GM13977 (cell line): ENCODE measurements at regions not wholly inside any gene's neighbourhood (a gene's known extent, or its start where the extent isn't known, plus 50 kb on each side); places are given as distances from the start of the nearest gene placed in this dataset.
"Not testable (repeated sequence)": the region's sequence is repeated elsewhere in the genome, so short reads cannot be mapped to it uniquely, and the experiment has no call there.

Experiments
- DNase-seq: peaks from one replicate; pipeline ENCODE4 v3.0.0; 2012; ENCODE audit warnings: low spot score
- CTCF ChIP-seq: IDR thresholded peaks from 2 replicates; pipeline ENCODE4 v1.5.1; 2012; ENCODE audit warnings: mild to moderate bottlenecking, control low read depth; ENCODE audit not compliant: insufficient read depth; ENCODE audit errors: extremely low read depth, missing control alignments
- in situ Hi-C: fragments of 300-500 bp; cut with MboI; formaldehyde crosslinking; loops from one replicate; pipeline ENCODE4 v1.12.0; 2022; ENCODE audit warnings: low sequenced_read_pairs, low pct_unique_long_range_greater_than_20kb, mixed read lengths, inconsistent platforms; ENCODE audit not compliant: unreplicated experiment

- TF ChIP-seq CTCF = no peak
- DNase-seq = no peak
- in situ Hi-C loops = no loop called here
Measured at GRCh38 chr11:98734686-98735085, 286.1 kb upstream of the CNTN5 start.

- in situ Hi-C loops = no loop called here
- TF ChIP-seq CTCF = no peak
Measured at GRCh38 chr11:98736833-98737232, 283.9 kb upstream of the CNTN5 start.

GRCh38 chr11:98740321-98740720 is 280.4 kb upstream of the CNTN5 start:
- in situ Hi-C loops = no loop called here
- no peak for TF ChIP-seq CTCF
- no peak for DNase-seq

More at GRCh38 chr11:98736833-98737232, 283.9 kb upstream of the CNTN5 start:
- DNase-seq = no peak

GRCh38 chr11:98763446-98763845 is 257.3 kb upstream of the CNTN5 start:
- in situ Hi-C loops = not testable (repeated sequence)

GRCh38 chr11:98766903-98767302 is 253.8 kb upstream of the CNTN5 start:
- no peak for TF ChIP-seq CTCF
- in situ Hi-C loops = no loop called here
- DNase-seq = no peak

More at GRCh38 chr11:98763446-98763845, 257.3 kb upstream of the CNTN5 start:
- not testable (repeated sequence) for DNase-seq

- in situ Hi-C loops, DNase-seq: not testable (repeated sequence)
Measured at GRCh38 chr11:98770046-98770445, 250.7 kb upstream of the CNTN5 start.

- no peak for TF ChIP-seq CTCF
- in situ Hi-C loops = no loop called here
- DNase-seq = no peak
Measured at GRCh38 chr11:98771791-98772190, 249.0 kb upstream of the CNTN5 start.

GRCh38 chr11:98772893-98773292 is 247.9 kb upstream of the CNTN5 start:
- TF ChIP-seq CTCF = no peak
- in situ Hi-C loops = no loop called here
- DNase-seq = no peak
